H9 (cell line): ENCODE measurements at regions not wholly inside any gene's neighbourhood (a gene's known extent, or its start where the extent isn't known, plus 50 kb on each side); places are given as distances from the start of the nearest gene placed in this dataset.

ENCODE experiments used
- DNase-seq: peaks from one replicate; pipeline ENCODE4 v3.0.0-alpha.2; 2017
- H2AFZ ChIP-seq: one replicate; pipeline ENCODE4 v1.6.1; 2013; ENCODE audit warnings: mild to moderate bottlenecking, low read length, control low read depth, moderate library complexity
- H2AK5ac ChIP-seq: 2 replicates; pipeline ENCODE4 v1.6.1; 2013; ENCODE audit warnings: low read length, control low read depth, mixed read lengths; ENCODE audit not compliant: insufficient read length
- H2BK120ac ChIP-seq: one replicate; pipeline ENCODE4 v1.6.1; 2013; ENCODE audit warnings: low read depth, mild to moderate bottlenecking, low read length, control low read depth, inconsistent platforms; ENCODE audit not compliant: poor library complexity, severe bottlenecking
- H2BK12ac ChIP-seq: 2 replicates; pipeline ENCODE4 v1.6.1; 2013; ENCODE audit warnings: low read length, control low read depth, mixed read lengths, low read depth; ENCODE audit not compliant: insufficient read length
- H2BK15ac ChIP-seq: 2 replicates; pipeline ENCODE4 v1.6.1; 2013; ENCODE audit warnings: low read depth, low read length, control low read depth
- H2BK20ac ChIP-seq: one replicate; pipeline ENCODE4 v1.6.1; 2013; ENCODE audit warnings: low read depth, mild to moderate bottlenecking, low read length, control low read depth, inconsistent platforms; ENCODE audit not compliant: poor library complexity, severe bottlenecking
- H2BK5ac ChIP-seq: 2 replicates; pipeline ENCODE4 v1.6.1; 2013; ENCODE audit warnings: low read length, control low read depth, mixed read lengths; ENCODE audit not compliant: insufficient read length
- H3K14ac ChIP-seq: 2 replicates; pipeline ENCODE4 v1.6.1; 2013; ENCODE audit warnings: low read length, control low read depth; ENCODE audit not compliant: insufficient read depth
- H3K18ac ChIP-seq: 2 replicates; pipeline ENCODE4 v1.6.1; 2013; ENCODE audit warnings: low read depth, mild to moderate bottlenecking, mixed read lengths, low read length, control low read depth; ENCODE audit not compliant: insufficient read length
- H3K23ac ChIP-seq: 2 replicates; pipeline ENCODE4 v1.6.1; 2013; ENCODE audit warnings: low read length, control low read depth, mixed read lengths, low read depth; ENCODE audit not compliant: insufficient read length
- H3K23me2 ChIP-seq: 2 replicates; pipeline ENCODE4 v1.6.1; 2013; ENCODE audit warnings: low read depth, mild to moderate bottlenecking, mixed read lengths, low read length, control low read depth; ENCODE audit not compliant: insufficient read length, poor library complexity, severe bottlenecking
- H3K27ac ChIP-seq: 2 replicates; pipeline ENCODE4 v1.5.1; 2013; ENCODE audit warnings: low read length, control low read depth, mixed read lengths, low read depth; ENCODE audit not compliant: insufficient read length
- H3K27me3 ChIP-seq: 2 replicates; pipeline ENCODE4 v1.6.1; 2013; ENCODE audit warnings: low read length, control low read depth, inconsistent platforms; ENCODE audit not compliant: insufficient read depth
- H3K4ac ChIP-seq: 2 replicates; pipeline ENCODE4 v1.6.1; 2013; ENCODE audit warnings: low read depth, mild to moderate bottlenecking, control low read depth, inconsistent platforms, low read length, moderate library complexity
- H3K4me1 ChIP-seq: 2 replicates; pipeline ENCODE4 v1.6.1; 2013; ENCODE audit warnings: low read length, control low read depth, inconsistent platforms; ENCODE audit not compliant: insufficient read depth
- H3K4me2 ChIP-seq: 2 replicates; pipeline ENCODE4 v1.6.1; 2013; ENCODE audit warnings: low read length, control low read depth, mixed read lengths; ENCODE audit not compliant: insufficient read length, insufficient read depth
- H3K56ac ChIP-seq: 2 replicates; pipeline ENCODE4 v1.6.1; 2013; ENCODE audit warnings: low read depth, mild to moderate bottlenecking, mixed read lengths, low read length, control low read depth; ENCODE audit not compliant: insufficient read length
- H3K79me1 ChIP-seq: 2 replicates; pipeline ENCODE4 v1.6.1; 2013; ENCODE audit warnings: low read depth, mild to moderate bottlenecking, moderate library complexity, low read length, control low read depth, inconsistent platforms; ENCODE audit not compliant: insufficient read depth, poor library complexity, severe bottlenecking
- H3K79me2 ChIP-seq: 2 replicates; pipeline ENCODE4 v1.6.1; 2013; ENCODE audit warnings: low read length, control low read depth, inconsistent platforms; ENCODE audit not compliant: insufficient read depth
- H3K9ac ChIP-seq: 2 replicates; pipeline ENCODE4 v1.6.1; 2013; ENCODE audit warnings: low read length, control low read depth, mixed read lengths; ENCODE audit not compliant: insufficient read length; ENCODE audit errors: extremely low read depth
- H3K9me3 ChIP-seq: one replicate; pipeline ENCODE4 v1.6.1; 2013; ENCODE audit warnings: low read depth, low read length, inconsistent platforms; ENCODE audit not compliant: control insufficient read depth
- H3T11ph ChIP-seq: one replicate; pipeline ENCODE4 v1.6.1; 2013; ENCODE audit warnings: mild to moderate bottlenecking, low read length, control low read depth, inconsistent platforms
- H4K20me1 ChIP-seq: one replicate; pipeline ENCODE4 v1.6.1; 2013; ENCODE audit not compliant: control insufficient read depth, insufficient read length, insufficient read depth
- H4K5ac ChIP-seq: 2 replicates; pipeline ENCODE4 v1.6.1; 2013; ENCODE audit warnings: low read depth, mild to moderate bottlenecking, mixed read lengths, low read length, control low read depth; ENCODE audit not compliant: insufficient read length
- H4K8ac ChIP-seq: replicated peaks from 2 replicates; pipeline ENCODE4 v1.6.1; 2013; ENCODE audit warnings: low read length, control low read depth, mixed read lengths, low read depth; ENCODE audit not compliant: insufficient read length
- H4K91ac ChIP-seq: 2 replicates; pipeline ENCODE4 v1.6.1; 2013; ENCODE audit warnings: low read depth, mild to moderate bottlenecking, moderate library complexity, mixed read lengths, low read length, control low read depth; ENCODE audit not compliant: insufficient read length
- H3K27ac Mint-ChIP-seq, 3 experiments: 2 replicates in 2 of 3; 3 replicates in 1 of 3; pipeline ENCODE4 v1.8.0; 2020 to 2021; ENCODE audit warnings: mixed read lengths in 3 of 3, mild to moderate bottlenecking in 1 of 3, moderate library complexity in 1 of 3
- H3K27me3 Mint-ChIP-seq: 2 replicates; pipeline ENCODE4 v1.8.0; 2021; ENCODE audit warnings: low read depth, mild to moderate bottlenecking, moderate library complexity, mixed read lengths
- H3K36me3 Mint-ChIP-seq, 3 experiments: 2 replicates in 2 of 3; 3 replicates in 1 of 3; pipeline ENCODE4 v1.8.0; 2020 to 2021; ENCODE audit warnings: low read depth in 3 of 3, mixed read lengths in 3 of 3; ENCODE audit not compliant: insufficient read depth in 1 of 3
- H3K4me1 Mint-ChIP-seq, 2 experiments: 2 replicates each; pipeline ENCODE4 v1.8.0; 2020; ENCODE audit warnings: mixed read lengths in 2 of 2
- H3K4me3 Mint-ChIP-seq, 2 experiments: 2 replicates in 1 of 2; 3 replicates in 1 of 2; pipeline ENCODE4 v1.8.0; 2020 to 2021; ENCODE audit warnings: mild to moderate bottlenecking in 2 of 2, mixed read lengths in 2 of 2, moderate library complexity in 1 of 2
- H3K9me3 Mint-ChIP-seq, 2 experiments: 2 replicates in 1 of 2; 3 replicates in 1 of 2; pipeline ENCODE4 v1.8.0; 2020; ENCODE audit warnings: mild to moderate bottlenecking in 2 of 2, mixed read lengths in 2 of 2, moderate library complexity in 1 of 2
- CTCF ChIP-seq: fragments of 200-600 bp; sonication (generic); conservative IDR thresholded peaks from 3 replicates; pipeline ENCODE4 v1.8.0; 2021; ENCODE audit warnings: antibody characterized with exemption, mild to moderate bottlenecking
- WGBS: extraction: QIAGEN DNeasy Blood & Tissue Kit; methylation state at CpG from one replicate; pipeline ENCODE4 v1.1.7; 2013; ENCODE audit warnings: missing lambda C conversion rate, low lambda C conversion rate, mixed read lengths; ENCODE audit not compliant: insufficient read length; ENCODE audit errors: extremely low coverage; 5-methylcytosine and 5-hydroxymethylcytosine counted together

- Histone ChIP-seq H2BK15ac (no peak overlapping the region), H3T11ph (no peak overlapping the region), H2AFZ (no peak overlapping the region), H3K4ac (no peak overlapping the region), H3K79me2 (no peaks in the 10 kb centered on the region), H3K23ac (no peak overlapping the region), H4K8ac (no peak overlapping the region), H3K79me1 (no peaks in the 10 kb centered on the region), H2BK5ac (no peak overlapping the region), H2BK120ac (no peak overlapping the region), H3K56ac (no peak overlapping the region), H3K14ac (no peak overlapping the region), H3K9me3 (no peaks in the 10 kb centered on the region), H3K9ac (no peak overlapping the region), H3K4me2 (no peak overlapping the region), H4K20me1 (no peaks in the 10 kb centered on the region), H2BK12ac (no peak overlapping the region), H2AK5ac (no peak overlapping the region), H3K4me1 (no peaks in the 10 kb centered on the region), H3K18ac (no peak overlapping the region), H3K27me3 (no peaks in the 10 kb centered on the region), H4K91ac (no peak overlapping the region), H4K5ac (no peak overlapping the region), H3K27ac (no peak overlapping the region), H2BK20ac (no peak overlapping the region), H3K23me2 (no peaks in the 10 kb centered on the region)
- no peak overlapping the region for H3K4me3 Mint-ChIP-seq
- H3K27me3 Mint-ChIP-seq, result no peaks in the 10 kb centered on the region
- DNase-seq, result no peak
- no peaks in the 10 kb centered on the region for H3K4me1 Mint-ChIP-seq
- no peak overlapping the region for H3K27ac Mint-ChIP-seq
- no peak for TF ChIP-seq CTCF
- WGBS, result no CpG with 5 or more reads among the region's 7 CpGs
- H3K36me3 Mint-ChIP-seq, result no peaks in the 10 kb centered on the region
- no peaks in the 10 kb centered on the region for H3K9me3 Mint-ChIP-seq
Measured at GRCh38 chr10:24778298-24778697, 54.6 kb upstream of the ARHGAP21 start.
